OCI-LY3 (cell line): ENCODE measurements at regions not wholly inside any gene's neighbourhood (a gene's known extent, or its start where the extent isn't known, plus 50 kb on each side); places are given as distances from the start of the nearest gene placed in this dataset.

ENCODE experiments used
- H2AFZ ChIP-seq: fragments of 200-600, 300-600 bp; shearing (Covaris generic); 2 replicates; pipeline ENCODE4 v1.6.0; 2014; ENCODE audit warnings: antibody characterized with exemption, low read depth, low read length
- H3K27ac ChIP-seq: fragments of 200-600, 300-600 bp; sonication (generic); 2 replicates; pipeline ENCODE4 v1.5.1; 2014; ENCODE audit warnings: mild to moderate bottlenecking, low read length, moderate library complexity, mixed read lengths
- H3K27me3 ChIP-seq: fragments of 200-600, 300-600 bp; sonication (generic); 2 replicates; pipeline ENCODE4 v1.6.1; 2014; ENCODE audit warnings: low read depth, low read length, mixed read lengths
- H3K36me3 ChIP-seq: fragments of 200-600, 300-600 bp; sonication (generic); replicated peaks from 2 replicates; pipeline ENCODE3; 2014; ENCODE audit warnings: low read depth, low read length, mixed read lengths
- H3K4me1 ChIP-seq: fragments of 300-600, 200-600 bp; sonication (generic); 2 replicates; pipeline ENCODE4 v1.6.1; 2014; ENCODE audit warnings: low read length, mixed read lengths
- H3K4me2 ChIP-seq: fragments of 200-600, 300-600 bp; sonication (generic); 2 replicates; pipeline ENCODE4 v1.6.1; 2014; ENCODE audit warnings: low read length, mixed read lengths
- H3K4me3 ChIP-seq: fragments of 300-600, 200-600 bp; sonication (generic); 2 replicates; pipeline ENCODE4 v1.5.1; 2014; ENCODE audit warnings: antibody characterized with exemption, mild to moderate bottlenecking, low read length, moderate library complexity
- H3K79me2 ChIP-seq: fragments of 300-600, 200-600 bp; shearing (Covaris generic); 2 replicates; pipeline ENCODE4 v1.6.1; 2014; ENCODE audit warnings: mild to moderate bottlenecking, low read length, mixed read lengths
- H3K9ac ChIP-seq: fragments of 300-600, 200-600 bp; shearing (Covaris generic); 2 replicates; pipeline ENCODE4 v1.6.0; 2014; ENCODE audit warnings: mild to moderate bottlenecking, low read length, moderate library complexity
- H3K9me3 ChIP-seq: fragments of 200-600, 300-600 bp; shearing (Covaris generic); 2 replicates; pipeline ENCODE4 v1.6.1; 2014; ENCODE audit warnings: low read length, mixed read lengths; ENCODE audit not compliant: insufficient read depth
- H4K20me1 ChIP-seq: fragments of 200-600, 300-600 bp; sonication (generic); 2 replicates; pipeline ENCODE4 v1.6.1; 2016; ENCODE audit warnings: low read length, mixed read lengths; ENCODE audit not compliant: insufficient read depth
- EZH2phosphoT487 ChIP-seq: fragments of 200-600 bp; shearing (Covaris generic); IDR thresholded peaks from 2 replicates; pipeline ENCODE4 v1.6.1; 2018; ENCODE audit warnings: antibody characterized with exemption, mixed run types, low read depth
- TF ChIP-seq, protein P1 (sequence below): fragments of 200-600, 300-600 bp; sonication (generic); IDR thresholded peaks from 2 replicates; pipeline ENCODE4 v1.5.1; 2014; ENCODE audit warnings: antibody characterized with exemption, low read length, low read depth

DNA sequence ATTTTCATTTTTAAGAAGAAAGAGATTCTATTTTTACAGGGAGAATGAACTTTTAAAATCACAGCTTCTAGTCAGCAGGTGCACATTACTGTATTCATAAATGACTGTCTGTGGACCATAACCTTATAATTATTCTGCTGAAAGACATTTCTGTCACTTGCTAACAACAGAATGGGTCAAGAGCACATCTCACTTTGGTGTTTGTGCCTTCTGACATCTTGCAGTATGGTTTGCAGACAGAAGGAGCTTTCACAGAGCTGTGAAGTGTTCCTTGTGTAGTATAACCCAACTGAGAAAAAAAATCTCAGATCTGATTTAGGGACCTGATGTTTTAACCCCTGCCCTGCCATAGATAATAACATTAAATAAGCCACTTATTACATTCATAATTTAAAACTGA is 131.4 kb upstream of the CTSO start:
- no peaks in the 10 kb centered on the region for H4K20me1 ChIP-seq
- no peak overlapping the region for H3K4me3 ChIP-seq
- H3K9me3 ChIP-seq = no peaks in the 10 kb centered on the region
- H2AFZ ChIP-seq = no peak overlapping the region
- no peaks in the 10 kb centered on the region for H3K79me2 ChIP-seq
- no peak overlapping the region for H3K9ac ChIP-seq
- H3K27me3 ChIP-seq = no peaks in the 10 kb centered on the region
- TF ChIP-seq EZH2phosphoT487 = no peak
- TF ChIP-seq, protein P1, sequence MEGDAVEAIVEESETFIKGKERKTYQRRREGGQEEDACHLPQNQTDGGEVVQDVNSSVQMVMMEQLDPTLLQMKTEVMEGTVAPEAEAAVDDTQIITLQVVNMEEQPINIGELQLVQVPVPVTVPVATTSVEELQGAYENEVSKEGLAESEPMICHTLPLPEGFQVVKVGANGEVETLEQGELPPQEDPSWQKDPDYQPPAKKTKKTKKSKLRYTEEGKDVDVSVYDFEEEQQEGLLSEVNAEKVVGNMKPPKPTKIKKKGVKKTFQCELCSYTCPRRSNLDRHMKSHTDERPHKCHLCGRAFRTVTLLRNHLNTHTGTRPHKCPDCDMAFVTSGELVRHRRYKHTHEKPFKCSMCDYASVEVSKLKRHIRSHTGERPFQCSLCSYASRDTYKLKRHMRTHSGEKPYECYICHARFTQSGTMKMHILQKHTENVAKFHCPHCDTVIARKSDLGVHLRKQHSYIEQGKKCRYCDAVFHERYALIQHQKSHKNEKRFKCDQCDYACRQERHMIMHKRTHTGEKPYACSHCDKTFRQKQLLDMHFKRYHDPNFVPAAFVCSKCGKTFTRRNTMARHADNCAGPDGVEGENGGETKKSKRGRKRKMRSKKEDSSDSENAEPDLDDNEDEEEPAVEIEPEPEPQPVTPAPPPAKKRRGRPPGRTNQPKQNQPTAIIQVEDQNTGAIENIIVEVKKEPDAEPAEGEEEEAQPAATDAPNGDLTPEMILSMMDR = no peak
- no peaks in the 10 kb centered on the region for H3K36me3 ChIP-seq
- H3K4me1 ChIP-seq = no peaks in the 10 kb centered on the region
- H3K27ac ChIP-seq = no peak overlapping the region
- no peak overlapping the region for H3K4me2 ChIP-seq

DNA sequence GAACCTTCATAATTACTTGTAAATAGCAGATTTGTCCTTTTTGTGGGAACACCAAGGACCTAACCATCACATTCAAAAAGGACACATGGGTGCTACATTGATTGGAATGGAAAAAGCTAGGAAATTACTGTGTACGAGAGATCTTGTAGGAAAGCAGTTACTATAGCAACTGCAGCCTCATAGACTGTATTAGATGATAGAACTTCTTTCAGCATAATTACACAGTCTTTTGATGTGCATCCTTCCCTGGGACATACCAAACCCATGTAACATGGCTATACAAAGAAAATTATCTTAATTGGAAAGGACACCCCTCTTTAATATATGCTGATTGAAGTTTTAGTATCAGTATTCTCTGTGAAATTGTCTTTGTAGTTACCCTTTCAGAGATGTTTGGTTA is 130.7 kb upstream of the CTSO start:
- Histone ChIP-seq H3K36me3 (no peaks in the 10 kb centered on the region), H3K4me2 (no peak overlapping the region), H3K27me3 (no peaks in the 10 kb centered on the region), H3K4me3 (no peak overlapping the region), H3K9ac (no peak overlapping the region), H3K9me3 (no peaks in the 10 kb centered on the region), H3K4me1 (no peaks in the 10 kb centered on the region), H3K79me2 (no peaks in the 10 kb centered on the region), H3K27ac (no peak overlapping the region), H2AFZ (no peak overlapping the region), H4K20me1 (no peaks in the 10 kb centered on the region)
- TF ChIP-seq EZH2phosphoT487 = no peak
- TF ChIP-seq, protein P1 = no peak

DNA sequence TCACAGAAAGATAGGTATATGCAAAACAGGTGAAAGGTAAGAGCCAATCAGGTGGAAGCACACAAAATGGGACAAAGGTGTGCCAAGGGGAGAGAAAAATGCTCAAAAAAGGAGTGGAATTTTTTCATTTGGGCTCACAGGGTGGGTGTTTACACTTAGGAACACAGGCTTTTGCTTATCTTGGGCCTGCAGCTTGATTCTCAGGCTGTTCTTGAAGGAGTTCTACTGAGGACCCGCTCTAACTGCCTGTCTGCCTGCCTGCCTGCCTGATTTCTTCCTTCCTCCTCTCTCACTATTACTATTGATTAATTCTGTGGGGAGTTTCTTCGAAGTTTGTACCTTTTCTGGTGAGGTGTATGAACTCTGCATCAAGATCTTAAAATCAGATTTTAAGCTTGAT is 120.3 kb upstream of the CTSO start:
- Histone ChIP-seq H3K79me2 (no peaks in the 10 kb centered on the region), H3K27me3 (no peaks in the 10 kb centered on the region), H3K27ac (no peak overlapping the region), H3K4me1 (no peaks in the 10 kb centered on the region), H3K36me3 (peaks cover 7% of the 10 kb centered on the region), H3K4me2 (no peak overlapping the region), H2AFZ (no peak overlapping the region), H3K9ac (no peak overlapping the region), H4K20me1 (no peaks in the 10 kb centered on the region), H3K9me3 (peaks cover 8% of the 10 kb centered on the region; the same call in 1 of the 2 replicates), H3K4me3 (no peak overlapping the region)
- TF ChIP-seq, protein P1 = no peak
- TF ChIP-seq EZH2phosphoT487 = no peak

DNA sequence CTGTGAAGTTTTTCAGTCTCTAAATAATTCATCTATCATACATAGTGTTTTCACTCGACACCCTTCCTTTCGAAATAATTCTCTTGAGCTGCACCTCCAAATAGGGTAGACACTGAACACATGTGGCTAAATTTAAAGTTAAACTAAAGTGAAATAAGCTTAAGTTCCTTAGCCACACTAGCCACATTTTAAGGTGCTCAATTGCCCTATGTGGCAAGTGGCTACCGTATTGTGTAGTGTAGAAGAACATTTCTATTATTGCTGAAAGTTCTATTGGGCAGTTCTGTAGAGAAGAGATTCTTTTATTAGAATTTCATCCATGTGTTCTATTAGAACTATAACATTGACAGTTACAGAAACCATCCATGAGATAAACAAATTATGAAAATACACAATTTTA is 107.0 kb upstream of the CTSO start:
- H3K9ac ChIP-seq = no peak overlapping the region
- TF ChIP-seq EZH2phosphoT487 = no peak
- TF ChIP-seq, protein P1 = no peak
- no peak overlapping the region for H3K4me2 ChIP-seq
- no peak overlapping the region for H3K4me3 ChIP-seq
- no peaks in the 10 kb centered on the region for H3K27me3 ChIP-seq
- no peaks in the 10 kb centered on the region for H4K20me1 ChIP-seq
- no peaks in the 10 kb centered on the region for H3K79me2 ChIP-seq
- H3K36me3 ChIP-seq = no peaks in the 10 kb centered on the region
- no peaks in the 10 kb centered on the region for H3K4me1 ChIP-seq
- no peak overlapping the region for H2AFZ ChIP-seq
- H3K27ac ChIP-seq = no peak overlapping the region
- no peaks in the 10 kb centered on the region for H3K9me3 ChIP-seq
